ENCODE measurements at regions not wholly inside any gene's neighbourhood (a gene's known extent, or its start where the extent isn't known, plus 50 kb on each side); places are given as distances from the start of the nearest gene placed in this dataset.

DNA sequence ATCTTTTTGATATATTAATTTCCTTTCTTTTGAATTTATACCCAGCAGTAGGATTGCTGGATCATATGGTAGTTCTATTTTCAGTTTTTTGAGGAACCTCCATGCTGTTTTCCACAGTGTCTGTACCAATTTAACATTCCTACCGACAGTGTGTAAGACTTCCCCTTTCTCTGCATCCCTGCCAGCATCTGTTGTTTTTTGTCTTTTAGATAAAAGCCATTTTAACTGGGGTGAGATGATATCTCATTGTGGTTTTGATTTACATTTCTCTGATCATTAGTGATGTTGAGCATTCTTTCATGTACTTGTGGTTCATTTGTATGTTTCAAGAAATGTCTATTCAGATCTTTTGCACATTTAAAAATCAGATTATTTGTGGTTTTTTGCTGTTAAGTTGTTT, 62.4 kb upstream of the STUM start:
- Histone ChIP-seq H3K79me2 (ENCODE audit: control insufficient read depth, insufficient read depth, low read length) (no peaks in the 10 kb centered on the region), H3K4me2 (ENCODE audit: control insufficient read depth, insufficient read depth) (no peak overlapping the region), H3K36me3 (ENCODE audit: control insufficient read depth in 2 of 2, insufficient read depth in 2 of 2, low read length in 1 of 2) (no peaks in the 10 kb centered on the region), H3K9me3 (replicated peaks; ENCODE audit: control insufficient read depth, insufficient read depth, low read length) (no peaks in the 10 kb centered on the region), H3K27me3 (replicated peaks in 1 of 2; ENCODE audit: control insufficient read depth in 2 of 2, insufficient read depth in 2 of 2, low read length in 1 of 2) (peaks cover 4 to 5% of the 10 kb centered on the region in 2 experiments), H4K20me1 (ENCODE audit: control insufficient read depth, insufficient read depth) (no peaks in the 10 kb centered on the region), H3K27ac (ENCODE audit: control insufficient read depth, insufficient read depth) (no peak overlapping the region), H3K4me3 (no peak overlapping the region), H3K9ac (ENCODE audit: control insufficient read depth, insufficient read depth, low read length) (no peak overlapping the region), H2AFZ (ENCODE audit: control insufficient read depth, low read depth, low read length) (no peak overlapping the region), H3K4me1 (ENCODE audit: control insufficient read depth, insufficient read depth, low read length) (no peaks in the 10 kb centered on the region)
- ATAC-seq (no peak), DNase-seq (ENCODE audit: low read depth, low spot score) (no peak), FAIRE-seq (no peak)
- ChIA-PET RAD21 (ENCODE audit: unreplicated experiment) (no interaction called here), SMC1A (ENCODE audit: uncharacterized antibody, unreplicated experiment) (no interaction called here), CTCF (no interaction called here), POLR2A (no interaction called here)
- TF ChIP-seq RB1 (IDR thresholded peaks at IDR 0.05; ENCODE audit: borderline replicate concordance) (no peak), NR2F1 (conservative IDR thresholded peaks at IDR 0.05) (no peak), POLR2AphosphoS5 (IDR thresholded peaks at IDR 0.05; ENCODE audit: low read length) (no peak), SMAD5 (IDR thresholded peaks at IDR 0.05; ENCODE audit: low read depth) (no peak), BCL11A (IDR thresholded peaks at IDR 0.05; ENCODE audit: low read depth, low read length) (no peak), NRF1 (conservative IDR thresholded peaks at IDR 0.05; ENCODE audit: low read depth, low read length) (no peak)
- TF ChIP-seq, protein P1, sequence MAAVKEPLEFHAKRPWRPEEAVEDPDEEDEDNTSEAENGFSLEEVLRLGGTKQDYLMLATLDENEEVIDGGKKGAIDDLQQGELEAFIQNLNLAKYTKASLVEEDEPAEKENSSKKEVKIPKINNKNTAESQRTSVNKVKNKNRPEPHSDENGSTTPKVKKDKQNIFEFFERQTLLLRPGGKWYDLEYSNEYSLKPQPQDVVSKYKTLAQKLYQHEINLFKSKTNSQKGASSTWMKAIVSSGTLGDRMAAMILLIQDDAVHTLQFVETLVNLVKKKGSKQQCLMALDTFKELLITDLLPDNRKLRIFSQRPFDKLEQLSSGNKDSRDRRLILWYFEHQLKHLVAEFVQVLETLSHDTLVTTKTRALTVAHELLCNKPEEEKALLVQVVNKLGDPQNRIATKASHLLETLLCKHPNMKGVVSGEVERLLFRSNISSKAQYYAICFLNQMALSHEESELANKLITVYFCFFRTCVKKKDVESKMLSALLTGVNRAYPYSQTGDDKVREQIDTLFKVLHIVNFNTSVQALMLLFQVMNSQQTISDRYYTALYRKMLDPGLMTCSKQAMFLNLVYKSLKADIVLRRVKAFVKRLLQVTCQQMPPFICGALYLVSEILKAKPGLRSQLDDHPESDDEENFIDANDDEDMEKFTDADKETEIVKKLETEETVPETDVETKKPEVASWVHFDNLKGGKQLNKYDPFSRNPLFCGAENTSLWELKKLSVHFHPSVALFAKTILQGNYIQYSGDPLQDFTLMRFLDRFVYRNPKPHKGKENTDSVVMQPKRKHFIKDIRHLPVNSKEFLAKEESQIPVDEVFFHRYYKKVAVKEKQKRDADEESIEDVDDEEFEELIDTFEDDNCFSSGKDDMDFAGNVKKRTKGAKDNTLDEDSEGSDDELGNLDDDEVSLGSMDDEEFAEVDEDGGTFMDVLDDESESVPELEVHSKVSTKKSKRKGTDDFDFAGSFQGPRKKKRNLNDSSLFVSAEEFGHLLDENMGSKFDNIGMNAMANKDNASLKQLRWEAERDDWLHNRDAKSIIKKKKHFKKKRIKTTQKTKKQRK (IDR thresholded peaks at IDR 0.05; ENCODE audit: low read depth, low read length) = no peak
- TF ChIP-seq, protein P2, sequence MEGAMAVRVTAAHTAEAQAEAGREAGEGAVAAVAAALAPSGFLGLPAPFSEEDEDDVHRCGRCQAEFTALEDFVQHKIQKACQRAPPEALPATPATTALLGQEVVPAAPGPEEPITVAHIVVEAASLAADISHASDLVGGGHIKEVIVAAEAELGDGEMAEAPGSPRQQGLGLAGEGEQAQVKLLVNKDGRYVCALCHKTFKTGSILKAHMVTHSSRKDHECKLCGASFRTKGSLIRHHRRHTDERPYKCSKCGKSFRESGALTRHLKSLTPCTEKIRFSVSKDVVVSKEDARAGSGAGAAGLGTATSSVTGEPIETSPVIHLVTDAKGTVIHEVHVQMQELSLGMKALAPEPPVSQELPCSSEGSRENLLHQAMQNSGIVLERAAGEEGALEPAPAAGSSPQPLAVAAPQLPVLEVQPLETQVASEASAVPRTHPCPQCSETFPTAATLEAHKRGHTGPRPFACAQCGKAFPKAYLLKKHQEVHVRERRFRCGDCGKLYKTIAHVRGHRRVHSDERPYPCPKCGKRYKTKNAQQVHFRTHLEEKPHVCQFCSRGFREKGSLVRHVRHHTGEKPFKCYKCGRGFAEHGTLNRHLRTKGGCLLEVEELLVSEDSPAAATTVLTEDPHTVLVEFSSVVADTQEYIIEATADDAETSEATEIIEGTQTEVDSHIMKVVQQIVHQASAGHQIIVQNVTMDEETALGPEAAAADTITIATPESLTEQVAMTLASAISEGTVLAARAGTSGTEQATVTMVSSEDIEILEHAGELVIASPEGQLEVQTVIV (IDR thresholded peaks at IDR 0.05; ENCODE audit: borderline replicate concordance, partially characterized antibody) = no peak
- in situ Hi-C loops (cut with MboI) (no loop called here), intact Hi-C loops (cut with micrococcal nuclease; ENCODE audit: unreplicated experiment) (no loop called here)
- 4% methylated on average over 1 of the region's 1 CpG for WGBS (ENCODE audit: insufficient coverage, insufficient replicate concordance, low lambda C conversion rate, missing lambda C conversion rate)
- no TSS peak for BruUV-seq (replicated peaks)

Measured in GM12878 (cell line).